Mammary epithelial cell (primary cell): ENCODE measurements at regions not wholly inside any gene's neighbourhood (a gene's known extent, or its start where the extent isn't known, plus 50 kb on each side); places are given as distances from the start of the nearest gene placed in this dataset.

Experiments
- CTCF ChIP-seq, 2 donors: IDR thresholded peaks in 1 of 2; conservative IDR thresholded peaks in 1 of 2; 2 replicates each; pipeline ENCODE4 v1.5.1; 2011 to 2012; ENCODE audit warnings: inconsistent platforms in 2 of 2, low read length in 2 of 2, mild to moderate bottlenecking in 2 of 2, control low read depth in 1 of 2, low read depth in 1 of 2; ENCODE audit not compliant: insufficient read depth in 1 of 2; ENCODE audit errors: extremely low read depth in 1 of 2
- EZH2 ChIP-seq: IDR thresholded peaks from 2 replicates; pipeline ENCODE4 v1.6.1; 2012; ENCODE audit warnings: low read length, inconsistent platforms, borderline replicate concordance

GRCh38 chr2:241940329-241940728 lies 70.8 kb downstream of the RTP5 start:
- TF ChIP-seq CTCF (conservative IDR thresholded peaks at IDR 0.05 in 1 of 2, IDR thresholded peaks at IDR 0.05 in 1 of 2; ENCODE audit: extremely low read depth in 1 of 2, insufficient read depth in 1 of 2, low read depth in 1 of 2, low read length in 2 of 2) (peak; percentile 13 to 28), EZH2 (no peak)
